DMS114 treated with DMSO at 0.1 percent for 48 hours (cell line): ENCODE measurements at regions not wholly inside any gene's neighbourhood (a gene's known extent, or its start where the extent isn't known, plus 50 kb on each side); places are given as distances from the start of the nearest gene placed in this dataset.
"Not testable (repeated sequence)": the region's sequence is repeated elsewhere in the genome, so short reads cannot be mapped to it uniquely, and the experiment has no call there.

Experiments
- DNase-seq: peaks from one replicate; lab custom pipeline; 2025; ENCODE audit not compliant: unreplicated experiment; lab: John Stamatoyannopoulos, UW

DNA sequence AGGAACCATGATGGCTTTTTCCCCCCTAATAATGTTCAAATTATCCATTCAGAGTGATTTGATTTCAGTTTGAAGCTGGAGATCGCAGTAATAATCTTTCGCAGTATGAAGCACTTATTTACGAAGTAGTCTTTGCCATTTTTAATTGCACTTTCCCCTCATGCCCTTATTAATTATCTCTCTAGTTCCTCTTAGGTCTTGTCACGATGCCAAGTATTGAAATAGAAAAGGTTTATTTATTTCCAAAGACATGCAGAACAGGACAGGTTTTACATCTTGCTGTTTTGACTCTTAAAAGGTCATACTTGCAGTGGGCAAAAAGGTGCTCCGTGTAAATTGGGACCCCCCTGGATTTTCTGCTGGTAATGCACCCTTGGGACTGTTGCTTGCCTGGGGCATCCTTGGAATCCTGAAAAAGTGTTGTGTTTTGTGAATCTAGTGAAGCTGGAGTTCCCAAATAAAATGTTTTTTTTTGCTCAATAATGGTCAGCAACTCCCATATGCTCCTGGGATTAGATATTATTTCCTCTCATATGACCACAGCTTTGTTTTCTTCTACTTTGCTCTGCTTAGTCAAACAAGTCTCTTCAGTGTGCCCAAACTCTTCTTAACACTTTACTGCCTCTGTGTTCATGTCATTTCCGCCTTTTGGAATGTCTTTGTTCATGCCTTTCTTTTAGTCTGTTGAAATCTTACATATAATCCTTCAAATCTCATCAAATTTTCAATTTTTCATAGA lies 278.3 kb downstream of the TMEM38B start:
- DNase-seq = no peak

DNA sequence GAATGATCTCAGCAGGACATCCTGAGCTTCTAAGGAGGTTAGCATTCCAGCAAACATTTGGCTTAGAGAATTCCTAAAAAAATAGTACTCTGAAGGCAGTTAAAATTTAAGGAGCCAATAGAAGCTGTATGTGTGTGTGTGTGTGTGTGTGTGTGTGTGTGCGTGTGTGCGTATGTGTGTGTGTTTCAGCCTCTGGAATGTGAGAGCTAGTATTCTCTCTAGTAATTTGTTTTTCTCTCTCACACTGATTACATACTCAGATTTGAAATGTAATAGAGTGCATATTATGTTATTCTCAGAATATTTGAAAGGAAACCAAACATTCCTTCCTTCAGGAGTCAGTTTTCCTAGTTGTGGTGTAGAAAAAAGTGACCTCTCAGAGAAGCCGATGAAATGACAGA lies 279.6 kb downstream of the TMEM38B start:
- no peak for DNase-seq

DNA sequence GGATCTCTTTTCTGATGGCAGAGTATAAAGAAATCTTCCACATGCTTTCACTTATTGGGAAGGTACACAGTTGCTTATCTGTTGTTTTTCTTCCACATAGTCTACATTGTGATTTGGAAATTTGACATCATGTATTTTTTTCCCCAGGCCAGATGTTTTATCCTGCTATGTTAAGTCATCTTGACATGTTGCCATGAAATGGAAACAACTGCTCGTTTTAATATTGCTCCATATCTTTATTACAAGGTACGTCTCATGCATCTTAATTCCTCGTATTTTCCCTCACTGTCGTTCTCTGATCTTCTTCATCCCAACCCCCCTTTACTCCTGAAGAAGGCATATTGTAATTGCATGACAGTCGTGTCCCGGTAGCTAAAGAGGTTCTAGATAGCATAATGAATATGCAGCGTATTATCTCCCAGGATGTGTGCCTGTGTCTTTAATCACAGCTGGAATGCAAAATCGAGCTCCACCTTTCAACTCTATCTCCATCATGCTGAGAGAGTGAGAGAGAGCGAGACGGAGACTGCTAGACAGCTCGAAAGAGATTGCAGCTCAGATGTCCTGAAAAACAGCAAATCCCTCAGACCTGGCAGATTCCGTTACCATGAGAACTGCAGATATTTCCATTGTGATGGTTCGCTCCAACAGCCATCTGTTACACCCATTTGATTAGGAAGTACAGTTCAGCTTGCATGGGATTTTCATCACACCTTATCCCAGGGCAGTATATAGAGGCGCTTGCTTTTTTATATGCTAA lies 281.7 kb downstream of the TMEM38B start:
- no peak for DNase-seq

DNA sequence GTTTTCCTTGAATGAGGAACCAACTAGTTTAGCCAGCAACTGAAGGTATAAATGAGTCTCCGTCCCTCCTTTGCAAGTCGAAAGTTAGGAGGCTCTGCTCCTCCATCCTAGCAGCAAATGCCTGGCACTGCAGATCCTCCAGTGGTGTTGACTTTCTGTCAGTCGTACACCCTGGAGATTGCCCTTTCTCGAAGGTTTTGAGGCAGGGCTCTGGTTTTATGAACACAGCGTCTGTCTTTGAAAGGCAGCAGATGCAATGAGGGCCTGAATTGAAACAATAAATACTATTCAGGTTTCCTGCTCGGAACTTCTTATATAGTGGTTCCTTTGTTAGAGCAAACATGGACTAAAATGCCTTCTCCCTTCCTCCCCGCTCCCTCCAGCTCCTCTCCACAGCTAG lies 284.0 kb downstream of the TMEM38B start:
- no peak for DNase-seq

DNA sequence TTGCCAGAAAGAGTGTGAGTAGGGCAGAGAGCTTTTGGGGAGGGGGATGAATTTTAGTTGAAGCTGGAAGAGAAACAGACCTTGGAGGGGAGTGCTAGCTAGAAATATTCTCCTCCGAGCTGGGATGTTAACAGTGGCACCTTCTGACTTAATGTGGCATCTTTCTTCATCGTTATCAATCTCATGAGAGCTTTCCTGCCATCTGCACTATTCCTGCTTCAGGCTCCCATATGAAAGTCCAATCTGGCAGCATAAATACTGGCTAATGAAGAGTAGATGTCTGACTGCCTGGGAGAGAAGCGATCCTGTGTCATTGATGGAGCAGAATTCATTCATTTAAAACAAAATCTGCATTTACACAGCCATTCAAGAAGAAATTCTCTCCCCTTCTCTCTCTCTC lies 284.5 kb downstream of the TMEM38B start:
- DNase-seq = no peak

DNA sequence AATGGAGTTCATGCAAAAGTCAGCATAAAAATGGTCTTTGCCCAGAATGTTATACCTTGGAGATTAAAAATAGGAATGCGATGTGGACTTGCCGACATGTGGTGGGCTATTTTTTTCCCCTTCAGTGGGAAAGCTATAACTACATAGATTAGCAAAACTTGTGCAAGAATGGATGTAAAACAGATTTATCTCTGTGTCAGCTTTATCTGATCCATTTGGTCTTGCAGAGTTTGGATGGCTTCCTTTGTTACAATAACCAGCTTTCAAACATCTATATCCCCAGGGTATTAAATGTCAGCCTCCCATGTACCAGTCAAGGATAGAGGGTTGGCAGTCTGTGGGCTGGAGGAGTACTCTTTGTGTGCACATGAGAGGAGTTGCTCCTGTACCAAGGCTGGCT lies 284.9 kb downstream of the TMEM38B start:
- DNase-seq = no peak

DNA sequence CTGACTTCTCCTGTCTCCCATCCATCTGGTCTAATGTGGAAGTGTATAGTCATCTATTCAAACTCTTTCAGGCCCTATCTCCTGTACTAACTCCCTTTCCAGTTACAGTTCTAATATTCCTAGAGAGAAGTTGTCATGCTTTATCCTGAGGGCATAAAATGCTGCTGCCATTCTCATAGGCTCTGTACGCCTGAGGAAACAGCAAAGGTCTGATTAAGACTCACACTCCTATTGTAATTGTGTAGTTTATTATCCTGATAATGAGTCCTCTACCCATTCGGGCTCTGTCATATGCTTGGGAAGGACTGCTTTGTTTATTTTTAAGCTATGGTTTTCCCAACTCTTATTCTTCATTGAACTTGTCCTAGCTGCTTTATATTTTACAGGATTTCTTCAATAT lies 290.4 kb downstream of the TMEM38B start:
- DNase-seq = no peak

DNA sequence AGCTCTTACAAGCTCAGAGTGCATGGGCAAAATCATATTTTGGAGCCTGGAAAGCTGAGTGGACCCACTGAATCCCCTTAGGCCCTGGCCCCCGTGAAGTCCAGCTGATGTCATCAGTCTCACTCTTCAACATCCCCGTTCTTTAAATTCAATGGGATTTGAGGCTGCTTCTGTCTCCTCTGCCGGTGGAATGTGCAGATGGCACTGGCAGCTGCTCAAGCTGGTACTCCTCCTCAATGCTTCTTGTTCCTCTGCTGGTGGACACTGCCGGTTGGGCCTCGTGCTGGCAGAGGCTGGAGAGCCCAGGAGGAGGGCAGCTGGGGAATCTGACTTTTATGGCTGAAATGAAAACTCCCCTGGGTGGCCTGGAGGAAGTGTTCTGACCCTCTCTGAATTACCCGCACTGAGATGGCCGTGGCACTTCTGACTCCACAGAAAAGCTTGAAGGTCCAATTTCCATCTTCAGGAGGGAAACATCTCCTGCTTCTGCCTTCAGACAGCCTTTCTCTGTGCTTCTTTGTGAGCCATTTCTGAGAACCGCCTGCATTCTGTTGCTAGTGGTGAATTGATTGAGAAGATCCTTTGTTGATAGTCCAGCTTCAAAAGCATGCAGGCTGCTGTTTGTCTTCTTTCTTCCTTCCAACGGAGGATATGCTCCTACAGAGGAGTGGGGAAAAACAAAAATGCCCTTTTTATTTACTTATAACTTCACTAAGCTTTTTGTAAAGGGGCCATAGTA lies 298.9 kb downstream of the TMEM38B start:
- DNase-seq = no peak

DNA sequence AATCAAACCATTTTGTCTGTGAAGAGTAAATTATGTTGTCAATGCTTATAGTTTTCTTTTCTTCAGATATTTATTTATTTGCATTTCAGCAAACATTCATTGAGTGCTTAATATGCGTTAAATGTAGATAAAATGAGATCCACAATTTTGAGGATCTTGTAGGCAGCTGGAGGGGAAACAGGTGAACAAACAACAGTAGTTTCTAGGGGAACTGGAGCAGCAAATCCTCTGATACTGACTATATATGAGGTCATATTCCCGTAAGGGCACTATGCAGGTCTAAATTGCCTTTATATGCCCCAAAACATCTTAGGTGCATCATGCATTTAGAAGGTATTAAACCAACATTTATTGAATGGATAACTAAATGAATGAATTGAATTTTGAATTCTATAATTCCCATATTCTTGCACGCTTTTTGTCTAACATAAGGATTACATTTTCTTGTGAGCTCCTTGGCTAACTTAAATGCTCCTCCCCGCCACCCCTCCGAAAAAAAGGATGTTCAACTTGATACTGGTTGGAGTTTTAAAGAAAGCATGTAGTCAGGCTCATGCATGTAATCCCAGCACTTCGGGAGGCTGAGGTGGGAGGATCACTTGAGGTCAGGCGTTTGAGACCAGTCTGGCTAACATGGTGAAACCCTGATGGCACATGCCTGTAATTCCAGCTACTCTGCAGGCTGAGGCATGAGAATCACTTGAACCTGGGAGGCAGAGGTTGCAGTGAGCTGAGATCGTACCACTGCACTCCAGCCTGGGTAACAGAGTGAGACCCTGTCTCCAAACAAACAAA lies 299.8 kb downstream of the TMEM38B start:
- no peak for DNase-seq

DNA sequence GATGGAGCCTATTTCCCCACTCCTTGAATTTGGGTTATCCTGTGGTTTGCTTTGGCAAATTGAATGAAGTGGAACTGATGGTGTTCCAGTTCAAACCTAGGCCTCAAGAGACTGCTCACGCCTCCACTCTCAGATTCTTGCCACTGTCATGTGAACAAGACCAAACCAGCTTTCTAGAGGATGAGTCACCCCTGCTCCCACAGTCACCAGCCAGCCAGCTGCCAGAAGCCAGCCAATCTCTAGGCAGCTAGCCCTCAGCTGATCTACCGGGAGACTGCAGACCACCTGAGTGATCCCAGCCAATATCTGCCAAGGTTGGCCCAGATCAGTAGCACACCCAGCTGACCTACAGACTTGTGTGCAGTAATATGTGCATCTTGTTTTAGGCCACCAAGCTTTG lies 300.6 kb downstream of the TMEM38B start:
- no peak for DNase-seq

DNA sequence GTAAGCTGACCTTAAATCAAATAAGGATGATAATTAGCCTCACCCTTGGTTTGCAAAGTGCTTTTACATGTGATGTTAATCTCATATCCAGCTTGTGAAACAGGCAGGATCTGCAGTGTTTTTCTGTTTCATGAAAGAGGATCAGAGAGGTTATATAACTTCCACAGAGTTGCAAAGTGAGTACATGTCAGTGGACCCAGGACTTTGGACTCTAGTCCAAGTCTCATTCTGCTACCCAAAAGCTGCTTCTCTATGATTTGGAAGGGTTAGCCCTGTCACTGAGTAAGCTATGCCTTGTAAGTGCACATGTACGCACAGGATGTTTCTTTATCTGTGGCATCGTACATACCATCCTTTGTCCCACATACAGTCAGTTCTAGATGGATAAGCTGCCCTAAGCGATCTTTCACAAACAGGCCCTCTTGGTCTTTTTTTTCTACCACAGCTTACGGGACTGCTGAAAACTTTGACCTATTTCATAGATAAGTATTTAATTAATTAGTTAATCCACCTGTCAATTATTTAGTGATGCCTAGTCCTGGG lies 322.9 kb downstream of the TMEM38B start:
- no peak for DNase-seq

DNA sequence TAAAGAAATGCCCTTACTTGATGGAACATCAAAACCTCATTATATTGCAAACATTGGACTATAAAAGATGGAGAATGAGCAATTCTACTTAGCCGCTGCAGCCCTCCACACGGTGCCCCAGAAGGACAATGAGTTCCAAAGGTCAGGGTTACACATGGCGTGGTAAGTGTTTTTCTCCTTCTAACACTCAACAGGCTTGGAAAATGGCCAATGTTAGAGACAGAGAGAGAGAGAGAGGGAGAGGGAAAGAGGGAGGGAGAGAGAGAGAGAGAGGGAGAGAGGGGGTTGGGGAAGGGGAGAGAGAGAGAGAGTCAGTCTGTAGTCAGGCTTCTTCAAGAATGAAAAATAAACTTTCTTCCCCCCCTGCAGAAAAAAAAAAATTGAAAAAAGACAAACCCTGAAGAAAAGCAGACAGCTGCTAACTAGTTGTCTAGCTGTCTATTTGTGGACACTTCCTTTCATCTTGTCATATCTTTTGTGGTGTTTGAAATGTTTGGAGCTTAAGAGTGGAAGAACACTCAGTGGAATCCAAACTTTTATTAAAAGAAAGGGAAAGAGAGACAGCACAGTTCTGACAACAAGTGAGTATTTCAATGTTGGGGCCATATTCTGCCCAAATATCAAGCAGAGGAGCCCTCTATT lies 324.8 kb downstream of the TMEM38B start:
- no peak for DNase-seq

DNA sequence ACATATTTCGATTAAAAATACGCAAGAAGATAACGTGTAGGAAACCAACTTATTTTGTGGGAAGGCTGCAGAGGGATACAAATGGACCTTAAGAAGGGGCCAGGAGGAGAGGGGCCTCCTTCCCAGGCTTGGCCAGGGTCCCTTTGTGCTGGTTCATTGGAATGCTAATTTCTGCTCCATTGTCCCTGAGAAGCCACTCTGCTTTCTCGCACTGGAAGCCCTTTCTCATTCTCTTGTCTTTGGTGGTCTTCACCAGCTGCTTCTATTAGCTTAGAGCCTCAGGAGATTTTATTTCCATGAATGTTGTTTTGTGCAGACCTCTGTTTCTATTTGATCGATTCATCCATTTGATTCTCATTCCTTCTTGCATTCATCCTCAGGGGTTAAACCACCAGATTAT lies 325.4 kb downstream of the TMEM38B start:
- no peak for DNase-seq

DNA sequence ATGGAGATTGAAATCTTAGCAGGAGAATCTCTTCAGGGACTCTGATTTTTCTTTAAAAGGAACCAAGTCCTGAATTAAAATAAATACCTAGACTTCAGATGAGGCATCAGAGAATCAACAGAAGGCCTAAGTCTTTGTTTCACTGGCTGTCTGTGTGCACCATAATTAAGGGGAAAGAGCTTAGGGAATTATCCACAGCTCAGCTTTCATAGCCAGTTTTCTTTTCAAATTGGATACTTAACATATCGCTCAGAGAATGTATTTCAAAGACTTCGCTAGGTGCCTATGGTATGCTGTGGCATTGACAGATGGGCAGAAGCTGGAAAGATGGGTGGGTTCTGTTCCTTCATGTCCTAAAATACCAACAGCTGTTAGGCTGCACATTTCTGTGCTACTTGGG lies 325.8 kb downstream of the TMEM38B start:
- no peak for DNase-seq

DNA sequence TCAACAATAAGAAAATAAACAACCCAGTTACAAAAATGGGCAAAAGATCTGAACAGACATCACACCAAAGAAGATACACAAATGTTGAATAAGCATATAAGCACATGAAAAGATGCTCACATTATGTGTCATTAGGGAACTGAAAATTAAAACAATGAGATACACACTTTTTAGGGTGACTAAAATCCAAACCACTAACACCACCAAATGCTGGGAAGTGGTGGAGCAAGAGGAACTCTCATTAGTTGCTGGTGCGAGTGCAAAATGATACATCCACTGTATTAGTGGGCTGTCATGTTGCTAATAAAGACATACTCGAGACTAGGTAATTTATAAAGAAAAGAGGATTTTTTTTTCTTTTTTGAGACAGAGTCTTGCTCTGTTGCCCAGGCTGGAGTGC lies 329.1 kb downstream of the TMEM38B start:
- DNase-seq = no peak

DNA sequence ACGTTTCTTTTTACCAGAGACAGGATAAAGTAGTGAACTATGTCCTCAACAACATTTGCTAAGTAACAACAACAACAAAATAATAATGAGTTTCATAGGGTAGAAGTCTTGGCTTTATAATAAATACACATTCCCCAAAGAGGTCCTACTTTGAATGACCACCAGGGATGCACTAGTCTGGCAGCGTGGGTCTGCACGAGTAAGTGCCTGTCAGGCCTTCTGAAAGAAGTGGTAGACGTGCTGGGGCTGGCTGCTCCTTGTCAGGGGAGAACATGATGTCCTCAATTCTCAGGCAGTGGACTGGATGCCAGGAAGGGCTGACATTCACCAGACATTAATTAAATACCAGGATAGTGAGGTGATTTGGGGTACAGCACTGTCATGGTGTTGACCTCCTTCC lies 331.1 kb downstream of the TMEM38B start:
- DNase-seq = no peak

DNA sequence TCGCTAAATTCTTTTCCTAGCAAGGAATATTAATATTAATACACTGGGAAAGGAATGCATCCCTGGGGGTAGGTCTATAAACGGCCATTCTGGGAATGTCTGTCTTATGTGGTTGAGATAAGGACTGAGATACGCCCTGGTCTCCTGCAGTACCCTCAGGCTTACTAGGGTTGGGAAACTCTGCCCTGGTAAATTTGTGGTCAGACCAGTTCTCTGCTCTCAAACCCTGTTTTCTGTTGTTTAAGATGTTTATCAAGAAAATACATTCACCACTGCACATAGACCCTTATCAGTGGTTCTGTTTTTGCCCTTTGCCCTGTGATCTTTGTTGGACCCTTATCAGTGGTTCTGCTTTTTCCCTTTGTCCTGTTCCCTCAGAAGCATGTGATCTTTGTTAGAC lies 335.8 kb downstream of the TMEM38B start:
- not testable (repeated sequence) for DNase-seq

DNA sequence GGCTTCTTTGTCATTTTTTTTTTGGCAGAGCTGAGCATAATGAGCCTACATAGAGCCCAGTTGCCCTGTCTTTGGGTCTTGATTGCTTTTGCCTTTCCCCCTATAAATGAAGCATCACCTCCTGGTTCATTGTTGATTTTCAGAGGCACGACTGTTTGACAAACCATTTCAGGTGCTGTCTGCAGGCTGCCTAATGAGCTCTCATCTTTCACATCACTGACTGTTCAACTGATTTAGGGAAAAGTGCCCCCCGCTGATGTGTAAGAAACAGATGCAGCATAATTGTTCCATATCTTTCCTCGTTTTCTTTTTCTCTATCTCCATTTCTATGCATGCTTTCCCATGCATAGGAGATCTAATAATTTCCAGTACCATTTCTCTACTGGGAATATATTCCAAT lies 338.6 kb downstream of the TMEM38B start:
- DNase-seq = no peak

DNA sequence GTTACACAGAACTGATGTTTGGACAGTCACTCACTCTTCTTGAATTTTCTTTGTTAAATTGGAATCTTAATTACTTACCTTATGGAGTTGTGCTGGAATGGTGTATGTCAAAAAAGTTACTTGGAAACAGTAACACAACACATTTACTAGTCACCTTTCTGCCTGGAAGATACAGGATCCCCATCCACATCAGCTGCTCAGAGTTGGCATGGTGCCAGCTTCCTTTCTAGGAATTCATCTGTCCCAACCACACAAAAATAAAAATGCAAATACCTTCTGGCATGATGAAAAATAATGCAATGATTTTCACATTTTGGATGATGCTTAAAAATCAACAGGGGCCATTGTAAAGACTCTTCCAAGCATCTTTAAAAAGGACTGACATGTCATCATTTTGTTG lies 341.5 kb downstream of the TMEM38B start:
- no peak for DNase-seq

DNA sequence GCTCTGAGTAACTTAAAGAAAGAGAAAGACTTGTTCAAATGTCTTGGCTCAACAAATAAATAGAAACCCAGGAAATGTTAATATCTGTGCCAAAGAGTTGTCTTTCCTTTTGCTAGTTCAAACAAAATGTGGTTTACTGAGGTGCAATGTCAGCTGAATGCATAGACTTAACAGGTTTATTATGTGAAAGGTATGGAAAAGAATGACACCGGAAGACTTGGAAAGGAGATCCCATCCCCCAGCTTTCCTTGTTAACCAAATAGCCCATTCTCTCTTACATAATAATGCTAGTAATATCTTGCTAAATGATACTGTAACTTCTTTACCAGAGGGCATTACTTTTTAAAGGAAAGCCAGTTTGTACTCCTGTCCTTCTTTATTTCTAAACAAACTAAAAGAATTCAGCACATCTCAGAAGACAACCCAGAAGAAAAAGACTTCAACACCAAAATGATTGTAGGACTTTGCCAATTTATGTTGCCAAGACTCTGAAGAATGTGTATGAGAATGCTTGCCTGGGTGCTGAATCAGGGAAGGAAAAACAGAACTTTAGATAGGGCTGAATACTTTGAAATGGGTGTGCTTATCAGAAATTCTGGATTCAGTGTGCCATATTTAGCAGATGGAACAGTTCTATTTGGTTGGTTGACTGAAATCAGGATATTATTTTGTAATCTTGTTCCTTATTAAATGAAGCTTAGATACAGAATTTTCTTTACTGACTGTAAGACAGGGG lies 344.1 kb downstream of the TMEM38B start:
- no peak for DNase-seq
